Small intestine (tissue), 7 donors: ENCODE measurements at regions not wholly inside any gene's neighbourhood (a gene's known extent, or its start where the extent isn't known, plus 50 kb on each side); places are given as distances from the start of the nearest gene placed in this dataset.

ENCODE experiments used
- DNase-seq, 2 donors: peaks; one replicate each; pipeline versions ENCODE4 v3.0.0 to v3.0.0-alpha.2; 2013
- FAIRE-seq: peaks from 2 replicates; lab custom pipeline; 2012; peaks lifted over from hg19 to GRCh38; lab: Jason Lieb, UNC
- H3K27ac ChIP-seq, 3 donors: one replicate each; pipeline ENCODE4 v1.5.1; 2013; ENCODE audit warnings: low read length in 2 of 3, mild to moderate bottlenecking in 2 of 3, control low read depth in 1 of 3, inconsistent platforms in 1 of 3, low read depth in 1 of 3, moderate library complexity in 1 of 3
- H3K27me3 ChIP-seq, 3 donors: one replicate each; pipeline ENCODE4 v1.6.1; 2013; ENCODE audit warnings: low read length in 3 of 3, inconsistent platforms in 1 of 3; ENCODE audit not compliant: control insufficient read depth in 3 of 3, insufficient read depth in 3 of 3
- H3K36me3 ChIP-seq, 3 donors: one replicate each; pipeline ENCODE4 v1.6.1; 2013; ENCODE audit warnings: low read length in 3 of 3, inconsistent platforms in 1 of 3, low read depth in 1 of 3, mild to moderate bottlenecking in 1 of 3, moderate library complexity in 1 of 3; ENCODE audit not compliant: control insufficient read depth in 3 of 3, insufficient read depth in 2 of 3
- H3K4me1 ChIP-seq, 3 donors: one replicate each; pipeline ENCODE4 v1.6.1; 2013; ENCODE audit warnings: low read length in 2 of 3, inconsistent platforms in 1 of 3, low read depth in 1 of 3, mild to moderate bottlenecking in 1 of 3, moderate library complexity in 1 of 3; ENCODE audit not compliant: control insufficient read depth in 3 of 3, insufficient read depth in 2 of 3
- H3K4me3 ChIP-seq, 3 donors: one replicate each; pipeline ENCODE4 v1.5.1; 2013; ENCODE audit warnings: low read length in 3 of 3, control low read depth in 1 of 3, inconsistent platforms in 1 of 3, low read depth in 1 of 3, mild to moderate bottlenecking in 1 of 3, moderate library complexity in 1 of 3
- H3K9me3 ChIP-seq, 2 donors: one replicate each; pipeline ENCODE4 v1.6.1; 2013; ENCODE audit warnings: low read depth in 1 of 2, low read length in 1 of 2; ENCODE audit not compliant: control insufficient read depth in 2 of 2, insufficient read depth in 1 of 2
- WGBS, 3 donors: extraction: QIAGEN DNeasy Blood & Tissue Kit; methylation state at CpG; one replicate each; pipeline ENCODE4 v1.1.7; 2013; 5-methylcytosine and 5-hydroxymethylcytosine counted together
- donor health status: healthy with polysubstance abuse.
- donor health status: control.
- donor health status: control.
- donor health status: Bipolar disorder and iron deficiency.
- donor health status: healthy.

DNA sequence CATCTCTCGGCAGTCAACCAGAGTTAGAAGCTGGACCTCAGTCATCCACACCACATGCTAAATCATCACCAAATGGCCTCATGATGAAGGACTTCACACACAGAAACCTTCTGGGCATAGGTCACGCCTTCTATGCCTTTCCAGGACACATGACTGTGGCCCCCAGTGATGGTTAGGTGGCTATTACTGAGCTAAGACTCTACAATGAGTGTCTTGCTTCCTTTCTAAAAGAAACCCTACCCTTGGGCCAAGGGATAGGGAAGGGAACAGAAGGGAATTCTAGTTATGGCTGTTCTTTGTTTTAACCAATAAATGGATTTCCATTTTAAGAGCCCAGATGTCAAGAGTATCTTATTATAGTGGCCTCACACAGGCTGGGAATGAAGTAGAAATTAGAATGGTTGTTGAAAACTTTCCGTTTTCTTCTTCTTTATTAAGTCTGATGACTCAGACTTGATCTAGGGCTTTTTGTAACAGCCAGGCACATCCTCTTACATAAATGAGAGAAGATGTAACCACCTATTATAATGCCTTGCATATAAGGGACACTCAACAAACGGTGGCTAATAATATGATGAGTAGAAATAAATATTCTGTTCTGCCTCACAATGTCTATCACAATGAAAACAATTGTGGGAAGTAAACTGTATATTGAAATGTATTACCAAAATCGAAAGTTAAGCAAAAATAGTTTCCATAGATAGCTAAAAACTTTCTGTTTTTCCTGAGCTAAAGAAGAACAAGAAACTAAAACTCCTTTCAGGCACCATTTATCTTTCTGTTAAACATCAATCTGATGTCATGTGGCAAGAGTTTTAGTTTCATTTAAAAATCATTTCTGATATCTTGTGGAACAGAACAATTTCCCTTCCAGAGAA is 62.5 kb upstream of the TOMM7 start:
- Histone ChIP-seq H3K4me3 (no peak overlapping the region), H3K27me3 (no peaks in the 10 kb centered on the region), H3K9me3 (no peaks in the 10 kb centered on the region), H3K27ac (no peak overlapping the region), H3K4me1 (peaks cover 0 to 3% (median 0%) of the 10 kb centered on the region in 3 donors), H3K36me3 (no peaks in the 10 kb centered on the region)
- no peak for FAIRE-seq
- WGBS, 3 donors = 66 to 72% (median 71%) methylated on average over 5 of the region's 5 CpGs
- no peak for DNase-seq

DNA sequence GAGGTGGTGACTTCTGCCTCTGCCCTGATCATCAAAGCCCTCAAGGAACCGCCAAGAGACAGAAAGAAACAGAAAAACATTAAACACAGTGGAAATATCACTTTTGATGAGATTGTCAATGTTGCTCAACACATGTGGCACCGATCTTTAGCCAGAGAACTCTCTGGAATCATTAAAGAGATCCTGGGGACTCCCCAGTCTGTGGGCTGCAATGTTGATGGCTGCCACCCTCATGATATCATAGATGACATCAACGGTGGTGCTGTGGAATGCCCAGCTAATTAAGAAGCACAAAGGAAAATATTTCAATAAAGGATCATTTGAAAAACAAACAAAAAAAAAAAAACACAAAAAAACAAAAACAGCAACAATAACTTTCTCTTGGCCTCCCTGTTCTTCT is 59.5 kb upstream of the TOMM7 start:
- H3K27ac ChIP-seq = no peak overlapping the region
- FAIRE-seq = no peak
- no peaks in the 10 kb centered on the region for H3K36me3 ChIP-seq
- DNase-seq = no peak
- no peak overlapping the region for H3K4me3 ChIP-seq
- WGBS, 3 donors = 72 to 86% (median 73%) methylated on average over 3 of the region's 3 CpGs
- H3K9me3 ChIP-seq = no peaks in the 10 kb centered on the region
- H3K4me1 ChIP-seq = peaks cover 0 to 3% (median 0%) of the 10 kb centered on the region in 3 donors
- no peaks in the 10 kb centered on the region for H3K27me3 ChIP-seq

DNA sequence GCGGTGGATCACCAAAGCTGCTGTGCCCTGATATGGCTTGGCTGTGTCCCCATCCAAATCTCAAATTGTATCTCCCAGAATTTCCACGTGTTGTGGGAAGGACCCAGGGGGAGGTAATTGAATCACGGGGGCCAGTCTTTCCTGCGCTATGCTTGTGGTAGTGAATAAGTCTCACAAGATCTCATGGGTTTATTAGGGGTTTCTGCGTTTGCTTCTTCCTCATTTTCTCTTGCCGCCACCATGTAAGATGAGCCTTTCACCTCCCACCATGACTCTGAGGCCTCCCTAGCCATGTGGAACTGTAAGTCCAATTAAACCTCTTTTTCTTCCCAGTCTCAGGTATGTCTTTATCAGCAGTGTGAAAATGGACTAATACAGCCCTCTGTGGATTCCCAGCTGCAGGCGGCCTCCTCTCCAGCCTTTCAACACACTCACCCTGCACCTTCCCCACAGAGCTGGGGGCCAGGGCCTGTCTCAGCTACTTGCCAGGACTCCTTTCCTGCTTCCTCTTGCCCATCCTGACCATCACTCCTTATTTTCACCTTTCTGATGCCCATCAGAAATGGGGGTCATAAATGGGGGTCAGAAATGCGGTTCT is 57.2 kb upstream of the TOMM7 start:
- FAIRE-seq (no peak), DNase-seq (no peak)
- H3K9me3 ChIP-seq = no peaks in the 10 kb centered on the region
- 60 to 74% (median 73%) methylated on average over 8 of the region's 8 CpGs for WGBS, 3 donors
- H3K36me3 ChIP-seq = no peaks in the 10 kb centered on the region
- no peak overlapping the region for H3K4me3 ChIP-seq
- H3K27ac ChIP-seq = no peak overlapping the region
- no peaks in the 10 kb centered on the region for H3K27me3 ChIP-seq
- H3K4me1 ChIP-seq = no peaks in the 10 kb centered on the region

GRCh38 chr7:22879280-22879679 is 56.6 kb upstream of the TOMM7 start:
- no peak for DNase-seq
- FAIRE-seq = no peak
- no peaks in the 10 kb centered on the region for H3K27me3 ChIP-seq
- H3K4me3 ChIP-seq = no peak overlapping the region
- no peaks in the 10 kb centered on the region for H3K36me3 ChIP-seq
- WGBS, 3 donors = 86 to 91% (median 90%) methylated on average over 4 of the region's 4 CpGs
- H3K27ac ChIP-seq = no peak overlapping the region
- no peaks in the 10 kb centered on the region for H3K4me1 ChIP-seq
- no peaks in the 10 kb centered on the region for H3K9me3 ChIP-seq

DNA sequence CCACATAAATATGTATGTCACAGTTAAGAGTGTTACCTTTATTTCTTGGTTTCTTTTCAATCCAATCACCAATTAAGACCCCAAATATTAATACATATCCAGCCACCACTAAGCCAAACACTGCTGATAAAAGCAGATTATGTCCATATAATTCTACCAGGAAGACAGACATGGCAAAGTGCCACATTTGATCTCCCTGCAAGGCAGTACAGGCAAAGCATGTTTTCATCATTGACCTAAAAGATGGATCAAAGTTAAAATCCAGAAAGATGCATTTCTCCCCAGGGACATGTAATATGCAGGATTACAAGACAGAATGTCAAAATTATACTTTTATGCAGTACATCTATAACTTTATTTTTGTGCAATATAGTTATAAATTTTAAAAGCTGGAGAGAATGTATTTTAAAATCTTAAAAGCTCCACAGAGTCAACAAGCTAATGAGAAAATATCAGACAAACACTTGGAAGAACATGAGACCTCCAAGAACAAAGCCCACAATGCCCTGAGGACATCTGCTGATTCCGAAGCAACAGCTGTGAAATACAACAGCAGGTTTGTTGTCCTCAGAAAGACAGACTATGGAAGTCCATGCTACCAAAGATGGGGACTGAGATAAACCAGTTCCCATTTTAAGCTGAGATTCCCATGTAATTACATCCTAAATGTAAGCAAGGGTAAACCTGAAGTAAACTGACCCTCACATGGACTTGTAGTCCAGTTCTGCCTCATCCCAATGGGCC is 54.5 kb upstream of the TOMM7 start:
- H3K9me3 ChIP-seq = no peaks in the 10 kb centered on the region
- H3K4me1 ChIP-seq = no peaks in the 10 kb centered on the region
- no peak overlapping the region for H3K27ac ChIP-seq
- H3K36me3 ChIP-seq = no peaks in the 10 kb centered on the region
- DNase-seq (no peak), FAIRE-seq (no peak)
- H3K27me3 ChIP-seq = no peaks in the 10 kb centered on the region
- no peak overlapping the region for H3K4me3 ChIP-seq
- WGBS, 3 donors = 68 to 96% (median 91%) methylated on average over 1 of the region's 1 CpG

DNA sequence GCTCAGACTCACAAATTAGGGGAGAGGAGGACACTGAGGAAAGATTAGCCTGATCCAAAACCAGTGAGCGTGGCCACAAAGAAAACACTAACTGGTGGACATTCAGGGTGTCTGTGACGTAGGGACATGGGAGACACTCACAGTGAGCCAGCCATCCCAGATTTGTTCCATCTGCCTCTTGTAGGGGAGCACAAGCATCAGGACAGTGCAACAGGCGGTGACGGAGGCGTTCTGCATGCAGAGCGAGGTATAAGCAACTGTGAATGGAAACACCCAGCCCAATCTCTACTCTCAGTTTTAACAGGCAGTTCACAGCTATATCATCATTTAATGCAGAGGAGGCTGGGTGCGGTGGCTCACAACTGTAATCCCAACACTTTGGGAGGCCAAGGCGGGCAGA is 52.8 kb upstream of the TOMM7 start:
- FAIRE-seq = no peak
- WGBS, 3 donors = 94 to 97% (median 96%) methylated on average over 8 of the region's 8 CpGs

GRCh38 chr7:22874904-22875303 is 52.3 kb upstream of the TOMM7 start:
- Histone ChIP-seq H3K4me1 (no peaks in the 10 kb centered on the region), H3K9me3 (no peaks in the 10 kb centered on the region), H3K27me3 (no peaks in the 10 kb centered on the region), H3K4me3 (no peak overlapping the region), H3K36me3 (no peaks in the 10 kb centered on the region), H3K27ac (no peak overlapping the region)
- no peak for FAIRE-seq
- no peak for DNase-seq
- WGBS, 3 donors = 86 to 91% (median 86%) methylated on average over 9 of the region's 9 CpGs

More for the DNA sequence above, 52.8 kb upstream of the TOMM7 start:
- H3K4me3 ChIP-seq = no peak overlapping the region
- H3K36me3 ChIP-seq = no peaks in the 10 kb centered on the region
- no peaks in the 10 kb centered on the region for H3K9me3 ChIP-seq
- H3K27ac ChIP-seq = no peak overlapping the region
- H3K27me3 ChIP-seq = no peaks in the 10 kb centered on the region
- DNase-seq = no peak
- no peaks in the 10 kb centered on the region for H3K4me1 ChIP-seq
